UCSD-AML1 (cell line): ENCODE measurements at regions not wholly inside any gene's neighbourhood (a gene's known extent, or its start where the extent isn't known, plus 50 kb on each side); places are given as distances from the start of the nearest gene placed in this dataset.
A peak's percentile ranks its signal among the peaks of the same experiment; 100 is the strongest.

Experiments
- DNase-seq: peaks from one replicate; lab custom pipeline; 2025; ENCODE audit not compliant: unreplicated experiment; lab: John Stamatoyannopoulos, UW

GRCh38 chr13:58960888-58961287, 1202.8 kb downstream of the DIAPH3 start:
- DNase-seq, result no peak

- no peak for DNase-seq
These were observed 1200.4 kb downstream of the DIAPH3 start for GRCh38 chr13:58963321-58963720.

- no peak for DNase-seq
These were observed 1199.7 kb downstream of the DIAPH3 start for GRCh38 chr13:58964048-58964447.

- no peak for DNase-seq
These were observed 1186.6 kb downstream of the DIAPH3 start for GRCh38 chr13:58977085-58977484.

GRCh38 chr13:58978331-58978730, 1185.4 kb downstream of the DIAPH3 start:
- DNase-seq, result no peak

GRCh38 chr13:58979851-58980250, 1183.9 kb downstream of the DIAPH3 start:
- no peak for DNase-seq

GRCh38 chr13:58985845-58986244, 1177.9 kb downstream of the DIAPH3 start:
- no peak for DNase-seq

GRCh38 chr13:58989556-58989955, 1174.2 kb downstream of the DIAPH3 start:
- no peak for DNase-seq

- no peak for DNase-seq
These were observed 1171.8 kb downstream of the DIAPH3 start for GRCh38 chr13:58991826-58992477.

- no peak for DNase-seq
These were observed 1171.2 kb downstream of the DIAPH3 start for GRCh38 chr13:58992478-58993042.

- DNase-seq, result no peak
These were observed 1169.7 kb downstream of the DIAPH3 start for GRCh38 chr13:58994077-58994476.

GRCh38 chr13:58994777-58995176, 1169.0 kb downstream of the DIAPH3 start:
- no peak for DNase-seq

GRCh38 chr13:58998716-58999115, 1165.0 kb downstream of the DIAPH3 start:
- no peak for DNase-seq

GRCh38 chr13:58999851-59000250, 1163.9 kb downstream of the DIAPH3 start:
- DNase-seq, result no peak

- peak; percentile 1 for DNase-seq
These were observed 1163.0 kb downstream of the DIAPH3 start for GRCh38 chr13:59000770-59001169.

- peak; percentile 3 for DNase-seq
These were observed 1151.0 kb downstream of the DIAPH3 start for GRCh38 chr13:59012731-59013130.

- DNase-seq, result no peak
These were observed 1147.5 kb downstream of the DIAPH3 start for GRCh38 chr13:59016250-59016649.

- DNase-seq, result no peak
These were observed 1139.3 kb downstream of the DIAPH3 start for GRCh38 chr13:59024434-59024833.

GRCh38 chr13:59034198-59034597, 1129.5 kb downstream of the DIAPH3 start:
- DNase-seq, result no peak

- no peak for DNase-seq
These were observed 1124.9 kb downstream of the DIAPH3 start for GRCh38 chr13:59038824-59039223.

GRCh38 chr13:59043016-59043415, 1120.7 kb downstream of the DIAPH3 start:
- DNase-seq, result peak; percentile 3

- no peak for DNase-seq
These were observed 1116.2 kb downstream of the DIAPH3 start for GRCh38 chr13:59047546-59047945.

- DNase-seq, result no peak
These were observed 1102.1 kb downstream of the DIAPH3 start for GRCh38 chr13:59061621-59062020.
